ENCODE measurements at regions not wholly inside any gene's neighbourhood (a gene's known extent, or its start where the extent isn't known, plus 50 kb on each side); places are given as distances from the start of the nearest gene placed in this dataset.
A peak's percentile ranks its signal among the peaks of the same experiment; 100 is the strongest.

- H3F3A ChIP-seq (ENCODE audit: insufficient read depth, low read length, poor library complexity, severe bottlenecking), result peaks cover 19% of the 10 kb centered on the region
- no peak overlapping the region for H3K9ac ChIP-seq (ENCODE audit: low read length)
- H2AFZ ChIP-seq (ENCODE audit: low read depth, low read length), result no peak overlapping the region
- H3K36me3 ChIP-seq (ENCODE audit: insufficient read depth, low read length), result no peaks in the 10 kb centered on the region
- no peaks in the 10 kb centered on the region for H3K27me3 ChIP-seq (ENCODE audit: insufficient read depth, low read depth, low read length)
- TF ChIP-seq CTCF (IDR thresholded peaks at IDR 0.05; ENCODE audit: poor library complexity, severe bottlenecking) (no peak), RAD21 (conservative IDR thresholded peaks at IDR 0.05) (no peak), REST (IDR thresholded peaks at IDR 0.05; ENCODE audit: borderline replicate concordance) (no peak), MXI1 (conservative IDR thresholded peaks at IDR 0.05; ENCODE audit: poor library complexity, severe bottlenecking) (no peak), EP300 (conservative IDR thresholded peaks at IDR 0.05; ENCODE audit: poor library complexity, severe bottlenecking) (no peak), TAF1 (IDR thresholded peaks at IDR 0.05; ENCODE audit: low read depth) (no peak), POLR2AphosphoS5 (IDR thresholded peaks at IDR 0.05) (no peak), SMC3 (conservative IDR thresholded peaks at IDR 0.05; ENCODE audit: poor library complexity) (no peak), EZH2 (IDR thresholded peaks at IDR 0.05; ENCODE audit: borderline replicate concordance, insufficient read depth, low read length, poor library complexity, severe bottlenecking) (no peak)
- no peaks in the 10 kb centered on the region for H3K79me2 ChIP-seq (replicated peaks; ENCODE audit: insufficient read depth, low read length)
- no peaks in the 10 kb centered on the region for H4K20me1 ChIP-seq (ENCODE audit: insufficient read depth)
- no peak overlapping the region for H3K27ac ChIP-seq (ENCODE audit: low read length)
- H3K9me3 ChIP-seq (ENCODE audit: low read length), result no peaks in the 10 kb centered on the region
- no peak overlapping the region for H3K4me2 ChIP-seq (ENCODE audit: low read length)
- H3K9me2 ChIP-seq (ENCODE audit: insufficient read depth, low read length), result no peaks in the 10 kb centered on the region
- no peak overlapping the region for H3K4me3 ChIP-seq (ENCODE audit: low read length)
These were observed 210.6 kb upstream of the ATP10A start for GRCh38 chr15:26073430-26074333.

- H3K9me2 ChIP-seq (ENCODE audit: insufficient read depth, low read length), result no peaks in the 10 kb centered on the region
- peak overlapping the region; percentile 51 for H3K4me3 ChIP-seq (ENCODE audit: low read length)
- H3F3A ChIP-seq (ENCODE audit: insufficient read depth, low read length, poor library complexity, severe bottlenecking), result peaks cover 19% of the 10 kb centered on the region
- no peaks in the 10 kb centered on the region for H3K36me3 ChIP-seq (ENCODE audit: insufficient read depth, low read length)
- H3K27me3 ChIP-seq (ENCODE audit: insufficient read depth, low read depth, low read length), result no peaks in the 10 kb centered on the region
- H3K9ac ChIP-seq (ENCODE audit: low read length), result peak overlapping the region; percentile 65
- no peaks in the 10 kb centered on the region for H3K9me3 ChIP-seq (ENCODE audit: low read length)
- no peaks in the 10 kb centered on the region for H4K20me1 ChIP-seq (ENCODE audit: insufficient read depth)
- peak overlapping the region; percentile 97 for H3K27ac ChIP-seq (ENCODE audit: low read length)
- H3K4me2 ChIP-seq (ENCODE audit: low read length), result peak overlapping the region; percentile 40
- TF ChIP-seq RAD21 (conservative IDR thresholded peaks at IDR 0.05), result peak; percentile 39
- no peak for TF ChIP-seq CTCF (IDR thresholded peaks at IDR 0.05; ENCODE audit: poor library complexity, severe bottlenecking)
- peak; percentile 77 for TF ChIP-seq POLR2AphosphoS5 (IDR thresholded peaks at IDR 0.05)
- no peak for TF ChIP-seq EZH2 (IDR thresholded peaks at IDR 0.05; ENCODE audit: borderline replicate concordance, insufficient read depth, low read length, poor library complexity, severe bottlenecking)
- peak; percentile 34 for TF ChIP-seq SMC3 (conservative IDR thresholded peaks at IDR 0.05; ENCODE audit: poor library complexity)
- peak; percentile 99 for TF ChIP-seq EP300 (conservative IDR thresholded peaks at IDR 0.05; ENCODE audit: poor library complexity, severe bottlenecking)
- TF ChIP-seq TAF1 (IDR thresholded peaks at IDR 0.05; ENCODE audit: low read depth), result no peak
- TF ChIP-seq REST (IDR thresholded peaks at IDR 0.05; ENCODE audit: borderline replicate concordance), result peak; percentile 80
- TF ChIP-seq MXI1 (conservative IDR thresholded peaks at IDR 0.05; ENCODE audit: poor library complexity, severe bottlenecking), result peak; percentile 45
- H3K79me2 ChIP-seq (replicated peaks; ENCODE audit: insufficient read depth, low read length), result no peaks in the 10 kb centered on the region
- H2AFZ ChIP-seq (ENCODE audit: low read depth, low read length), result no peak overlapping the region
These were observed 207.0 kb upstream of the ATP10A start for GRCh38 chr15:26070095-26070532.

All from neural cell (in vitro differentiated cells).